ENCODE measurements at regions not wholly inside any gene's neighbourhood (a gene's known extent, or its start where the extent isn't known, plus 50 kb on each side); places are given as distances from the start of the nearest gene placed in this dataset.

- no peak for TF ChIP-seq POLR2AphosphoS5 (IDR thresholded peaks at IDR 0.05; ENCODE audit: insufficient read depth, low read depth, low read length)
- no peak for TF ChIP-seq POLR2A (IDR thresholded peaks at IDR 0.05; ENCODE audit: low read depth, low read length)
- TF ChIP-seq CTCF (IDR thresholded peaks at IDR 0.05; ENCODE audit: extremely low read depth in 1 of 2, insufficient read depth in 1 of 2, low read depth in 1 of 2, low read length in 2 of 2) = no peak
Measured at GRCh38 chr5:168057905-168058304, 233.5 kb upstream of the WWC1 start.

Measured in endothelial cell of umbilical vein (primary cell).